ENCODE measurements at regions not wholly inside any gene's neighbourhood (a gene's known extent, or its start where the extent isn't known, plus 50 kb on each side); places are given as distances from the start of the nearest gene placed in this dataset.
"Not testable (repeated sequence)": the region's sequence is repeated elsewhere in the genome, so short reads cannot be mapped to it uniquely, and the experiment has no call there.

DNA sequence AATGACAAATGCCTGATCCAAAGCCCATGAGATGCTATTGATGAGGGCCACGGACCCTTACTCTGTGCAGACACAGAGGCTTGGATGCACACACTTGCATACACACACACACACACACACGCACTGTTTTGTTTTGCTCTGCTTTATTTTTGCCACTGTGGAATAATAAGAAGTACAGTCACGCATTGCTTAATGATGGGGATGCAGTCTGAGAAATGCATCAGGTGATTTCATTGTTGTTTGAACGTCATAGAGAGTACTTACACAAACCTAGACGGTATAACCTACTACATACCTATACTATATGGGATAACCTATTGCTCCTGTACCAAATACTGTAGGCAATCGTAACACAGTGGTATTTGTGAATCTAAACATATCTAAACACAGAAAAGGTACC is 104.4 kb downstream of the RHOU start:
- peaks cover 7 to 19% (median 15%) of the 10 kb centered on the region in 11 experiments for H3K9me3 ChIP-seq (replicated peaks in 1 of 11)
- H3K4me1 ChIP-seq: peaks cover 0 to 30% (median 0%) of the 10 kb centered on the region in 10 experiments; a peak in 8 of 20 replicates
- TF ChIP-seq Cebpa-rat (IDR thresholded peaks at IDR 0.05): no peak
- no peaks in the 10 kb centered on the region for H3K36me3 ChIP-seq
- no peak overlapping the region for H3K4me3 ChIP-seq
- H3K4me2 ChIP-seq: no peak overlapping the region
- no peaks in the 10 kb centered on the region for H3K27me3 ChIP-seq
- no peaks in the 10 kb centered on the region for H4K20me1 ChIP-seq
- H3K9ac ChIP-seq: no peak overlapping the region
- H3K27ac ChIP-seq: no peak overlapping the region

DNA sequence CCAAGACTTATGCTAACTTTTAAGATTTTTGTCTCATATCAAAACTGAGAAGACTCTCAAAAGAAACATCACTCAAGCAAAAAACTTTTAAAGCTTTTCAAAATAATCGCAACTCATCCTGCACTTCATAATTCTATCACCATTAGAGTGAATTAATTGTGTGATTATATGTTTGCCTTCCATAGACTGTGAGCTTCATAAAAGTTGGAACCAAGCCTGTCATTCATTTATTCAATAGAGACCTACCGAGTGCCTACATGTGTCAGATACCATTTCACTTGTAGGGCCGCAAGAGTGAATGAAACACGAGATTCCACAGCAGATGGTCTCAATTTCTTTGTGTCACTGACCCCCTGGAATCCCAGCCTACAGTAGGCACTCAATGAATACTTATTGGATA is 106.4 kb downstream of the RHOU start:
- no peaks in the 10 kb centered on the region for H3K36me3 ChIP-seq
- no peak overlapping the region for H3K4me2 ChIP-seq
- H3K9me3 ChIP-seq (replicated peaks in 1 of 11): peaks cover 7 to 19% (median 15%) of the 10 kb centered on the region in 11 experiments
- no peak overlapping the region for H3K4me3 ChIP-seq
- no peaks in the 10 kb centered on the region for H3K27me3 ChIP-seq
- no peak for TF ChIP-seq Cebpa-rat (IDR thresholded peaks at IDR 0.05)
- H3K27ac ChIP-seq: no peak overlapping the region
- H3K9ac ChIP-seq: no peak overlapping the region
- no peaks in the 10 kb centered on the region for H4K20me1 ChIP-seq
- H3K4me1 ChIP-seq: peaks cover 0 to 30% (median 0%) of the 10 kb centered on the region in 10 experiments; a peak in 8 of 20 replicates

- Histone ChIP-seq H3K36me3 (no peaks in the 10 kb centered on the region), H3K27ac (no peak overlapping the region), H3K9ac (no peak overlapping the region), H3K9me3 (replicated peaks in 1 of 11) (peaks cover 7 to 19% (median 15%) of the 10 kb centered on the region in 11 experiments), H3K27me3 (no peaks in the 10 kb centered on the region), H3K4me3 (no peak overlapping the region), H4K20me1 (no peaks in the 10 kb centered on the region), H3K4me1 (peaks cover 0 to 29% (median 0%) of the 10 kb centered on the region in 10 experiments; a peak in 8 of 20 replicates), H3K4me2 (peak overlapping the region in 1 of 11 experiments; percentile 10; a peak in 1 of 22 replicates)
- no peak for TF ChIP-seq Cebpa-rat (IDR thresholded peaks at IDR 0.05)
Measured at GRCh38 chr1:228842094-228842775, 107.0 kb downstream of the RHOU start.

DNA sequence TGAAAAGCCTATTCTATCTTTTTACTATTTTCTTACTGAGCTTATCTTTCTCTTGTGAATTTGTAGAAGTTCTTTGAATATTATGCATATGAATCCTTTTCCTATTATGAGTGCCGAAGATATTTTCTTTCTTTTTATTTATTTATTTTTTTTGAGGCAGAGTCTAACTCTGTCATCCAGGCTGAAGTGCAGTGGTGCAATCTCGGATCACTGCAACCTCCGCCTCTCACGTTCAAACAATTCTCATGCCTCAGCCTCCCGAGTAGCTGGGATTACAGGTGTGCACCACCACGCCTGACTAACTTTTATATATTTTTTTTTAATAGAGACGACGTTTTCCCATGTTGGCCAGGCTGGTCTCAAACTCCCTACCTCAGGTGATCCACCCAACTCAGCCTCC is 109.8 kb downstream of the RHOU start:
- no peak for TF ChIP-seq Cebpa-rat (IDR thresholded peaks at IDR 0.05)
- peaks cover 0 to 9% (median 0%) of the 10 kb centered on the region in 10 experiments; a peak in 8 of 20 replicates for H3K4me1 ChIP-seq

GRCh38 chr1:228846952-228847351 is 111.7 kb downstream of the RHOU start:
- Histone ChIP-seq H3K4me1 (peaks cover 9 to 26% (median 12%) of the 10 kb centered on the region in 10 experiments), H3K4me3 (no peak overlapping the region), H3K4me2 (no peak overlapping the region), H3K27ac (no peak overlapping the region), H3K27me3 (no peaks in the 10 kb centered on the region), H3K36me3 (no peaks in the 10 kb centered on the region), H3K9me3 (replicated peaks in 1 of 11) (peaks cover 7 to 21% (median 15%) of the 10 kb centered on the region in 11 experiments), H3K9ac (no peak overlapping the region), H4K20me1 (no peaks in the 10 kb centered on the region)
- TF ChIP-seq Cebpa-rat (IDR thresholded peaks at IDR 0.05): no peak

More for the DNA sequence above, 109.8 kb downstream of the RHOU start:
- Histone ChIP-seq H4K20me1 (no peaks in the 10 kb centered on the region), H3K36me3 (no peaks in the 10 kb centered on the region), H3K27ac (no peak overlapping the region), H3K27me3 (no peaks in the 10 kb centered on the region), H3K4me2 (no peak overlapping the region), H3K9me3 (replicated peaks in 1 of 11) (peaks cover 7 to 20% (median 15%) of the 10 kb centered on the region in 11 experiments), H3K4me3 (no peak overlapping the region), H3K9ac (no peak overlapping the region)

- not testable (repeated sequence) for H3K27me3 ChIP-seq, H4K20me1 ChIP-seq, H3K27ac ChIP-seq, H3K4me3 ChIP-seq, H3K36me3 ChIP-seq, H3K9ac ChIP-seq, H3K4me2 ChIP-seq
- Histone ChIP-seq H3K4me1 (peaks cover 14 to 31% (median 17%) of the 10 kb centered on the region in 10 experiments), H3K9me3 (replicated peaks in 1 of 11) (peaks cover 6 to 16% (median 11%) of the 10 kb centered on the region in 11 experiments)
Measured at GRCh38 chr1:228847451-228847850, 112.2 kb downstream of the RHOU start.

DNA sequence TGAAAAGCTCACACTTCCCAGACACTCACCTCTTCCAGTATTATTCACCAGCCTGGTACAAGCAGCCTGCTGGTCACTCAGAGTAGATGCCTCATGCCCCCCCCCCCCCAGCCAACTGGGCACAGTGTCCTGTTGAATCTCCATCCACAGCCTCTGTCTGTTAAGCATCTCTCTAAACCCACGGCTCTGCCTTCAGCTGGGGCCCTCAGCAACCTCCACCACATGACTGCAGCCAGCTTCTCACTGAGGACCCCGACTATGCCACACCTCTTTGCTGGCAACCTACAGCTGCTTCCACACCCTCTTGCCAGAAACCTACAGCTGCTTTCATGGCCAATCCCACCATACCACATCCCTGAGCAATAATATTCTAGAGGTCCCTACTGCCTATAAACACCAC is 113.1 kb downstream of the RHOU start:
- no peaks in the 10 kb centered on the region for H4K20me1 ChIP-seq
- no peaks in the 10 kb centered on the region for H3K36me3 ChIP-seq
- H3K4me1 ChIP-seq: peaks cover 15 to 33% (median 20%) of the 10 kb centered on the region in 10 experiments
- peaks cover 0 to 8% (median 2%) of the 10 kb centered on the region in 11 experiments; a peak in 12 of 22 replicates for H3K9me3 ChIP-seq (replicated peaks in 1 of 11)
- H3K27me3 ChIP-seq: no peaks in the 10 kb centered on the region
- H3K9ac ChIP-seq: no peak overlapping the region
- no peak overlapping the region for H3K4me3 ChIP-seq
- no peak for TF ChIP-seq Cebpa-rat (IDR thresholded peaks at IDR 0.05)
- no peak overlapping the region for H3K27ac ChIP-seq
- no peak overlapping the region for H3K4me2 ChIP-seq

- Histone ChIP-seq H3K4me2 (no peak overlapping the region), H3K4me3 (no peak overlapping the region), H3K9ac (no peak overlapping the region; a peak in 1 of 22 replicates), H3K27me3 (no peaks in the 10 kb centered on the region), H4K20me1 (no peaks in the 10 kb centered on the region), H3K36me3 (no peaks in the 10 kb centered on the region), H3K9me3 (replicated peaks in 1 of 11) (peaks cover 0 to 5% (median 0%) of the 10 kb centered on the region in 11 experiments; a peak in 3 of 22 replicates), H3K27ac (no peak overlapping the region), H3K4me1 (peaks cover 15 to 33% (median 20%) of the 10 kb centered on the region in 10 experiments)
- no peak for TF ChIP-seq Cebpa-rat (IDR thresholded peaks at IDR 0.05)
Measured at GRCh38 chr1:228849011-228849541, 113.8 kb downstream of the RHOU start.

DNA sequence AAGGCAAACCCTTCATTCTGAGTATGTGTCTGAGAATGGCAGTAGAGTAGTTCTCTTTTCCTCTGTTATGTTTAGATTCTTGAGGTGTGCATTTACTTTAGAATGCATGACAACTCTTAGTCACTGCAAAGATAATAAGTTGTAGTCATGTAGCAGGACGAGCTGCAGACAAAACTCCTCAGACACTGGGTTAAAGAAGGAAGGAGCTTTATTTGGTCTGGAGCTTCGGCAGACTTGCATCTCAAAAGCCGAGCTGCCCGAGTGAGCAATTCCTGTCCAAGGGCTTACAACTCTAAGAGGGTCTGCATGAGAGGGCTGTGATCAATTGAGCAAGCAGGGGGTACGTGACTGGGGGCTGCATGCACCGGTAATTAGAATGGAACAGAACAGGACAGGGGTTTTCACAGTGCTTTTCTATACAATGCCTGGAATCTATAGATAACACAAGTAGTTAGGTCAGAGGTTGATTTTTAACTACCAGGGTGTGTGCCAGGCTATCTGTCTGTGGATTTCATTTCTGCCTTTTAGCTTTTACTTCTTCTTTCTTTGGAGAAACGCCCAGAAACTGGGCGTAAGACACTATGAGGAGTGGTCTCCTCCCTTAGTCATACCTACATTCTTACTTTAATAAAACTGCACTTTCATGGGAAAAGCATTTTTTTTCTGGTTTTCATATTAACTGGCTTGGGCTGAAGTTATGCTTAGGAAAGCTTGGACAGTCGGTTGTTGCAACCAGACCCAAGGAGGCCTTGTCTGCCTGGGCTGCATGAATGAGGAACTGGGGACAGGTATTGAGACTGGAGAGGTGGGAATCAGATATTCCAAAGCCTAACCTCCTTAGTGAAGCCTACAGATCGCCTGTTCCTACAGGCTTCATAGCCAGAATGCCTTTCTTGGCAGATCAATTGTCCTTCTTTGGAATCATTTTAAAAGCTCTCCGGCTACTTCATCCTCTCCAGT is 115.1 kb downstream of the RHOU start:
- Histone ChIP-seq H3K27ac (no peak overlapping the region), H3K9me3 (replicated peaks in 1 of 11) (peaks cover 0 to 8% (median under 1%) of the 10 kb centered on the region in 11 experiments; a peak in 6 of 22 replicates), H3K27me3 (no peaks in the 10 kb centered on the region), H3K4me1 (peaks cover 15 to 33% (median 20%) of the 10 kb centered on the region in 10 experiments), H4K20me1 (no peaks in the 10 kb centered on the region), H3K4me3 (no peak overlapping the region), H3K4me2 (peak overlapping the region in 7 of 11 experiments; percentile 54 to 79 (median 70); a peak in 11 of 22 replicates), H3K36me3 (no peaks in the 10 kb centered on the region), H3K9ac (no peak overlapping the region)
- no peak for TF ChIP-seq Cebpa-rat (IDR thresholded peaks at IDR 0.05)
